H1 (cell line): ENCODE measurements at regions not wholly inside any gene's neighbourhood (a gene's known extent, or its start where the extent isn't known, plus 50 kb on each side); places are given as distances from the start of the nearest gene placed in this dataset.

ENCODE experiments used
- CTCF ChIA-PET: fragments of 300-600 bp; sonication (Branson Sonifier 250); formaldehyde crosslinking; loops from one replicate; lab custom pipeline; 2021; ENCODE audit not compliant: partially characterized antibody; lab: Charles Lee
- POLR2A ChIA-PET: fragments of 300-600 bp; sonication (Branson Sonifier 250); formaldehyde crosslinking; loops from one replicate; lab custom pipeline; 2021; ENCODE audit warnings: inconsistent platforms; ENCODE audit not compliant: partially characterized antibody; lab: Charles Lee
- DNase-seq, 2 experiments: peaks; one replicate each; pipeline versions ENCODE4 v3.0.0 to v3.0.0-alpha.2; 2010 to 2022; ENCODE audit warnings: low spot score in 2 of 2, low read depth in 1 of 2, mixed read lengths in 1 of 2
- FAIRE-seq: peaks from 2 replicates; lab custom pipeline; 2011; peaks lifted over from hg19 to GRCh38; lab: Jason Lieb, UNC
- H2AFZ ChIP-seq: 2 replicates; pipeline ENCODE4 v1.8.1; 2012; ENCODE audit warnings: low read length, inconsistent platforms
- H2AK5ac ChIP-seq: 2 replicates; pipeline ENCODE4 v1.6.1; 2013; ENCODE audit warnings: low read depth, low read length
- H2BK120ac ChIP-seq: replicated peaks from 2 replicates; pipeline ENCODE3; 2013; ENCODE audit warnings: low read depth, low read length, inconsistent platforms
- H2BK12ac ChIP-seq: 2 replicates; pipeline ENCODE4 v1.6.1; 2013; ENCODE audit warnings: low read depth, low read length
- H2BK15ac ChIP-seq: 2 replicates; pipeline ENCODE4 v1.6.1; 2013; ENCODE audit warnings: low read length
- H2BK20ac ChIP-seq: 2 replicates; pipeline ENCODE4 v1.6.1; 2013; ENCODE audit warnings: low read length
- H2BK5ac ChIP-seq: 2 replicates; pipeline ENCODE4 v1.6.1; 2013; ENCODE audit warnings: low read depth, low read length
- H3K14ac ChIP-seq: 2 replicates; pipeline ENCODE4 v1.6.1; 2013; ENCODE audit warnings: inconsistent platforms; ENCODE audit not compliant: insufficient read length
- H3K18ac ChIP-seq: 2 replicates; pipeline ENCODE4 v1.6.1; 2013; ENCODE audit warnings: low read length; ENCODE audit errors: extremely low read depth
- H3K23ac ChIP-seq: 2 replicates; pipeline ENCODE4 v1.6.1; 2013; ENCODE audit warnings: inconsistent platforms; ENCODE audit not compliant: insufficient read length
- H3K23me2 ChIP-seq: 2 replicates; pipeline ENCODE4 v1.6.1; 2013; ENCODE audit warnings: low read depth, low read length
- H3K27ac ChIP-seq: 2 replicates; pipeline ENCODE4 v1.6.1; 2011; ENCODE audit warnings: low read depth, low read length, inconsistent platforms
- H3K27me3 ChIP-seq, 4 experiments: replicated peaks in 1 of 4; 1 replicate in 1 of 4; 2 replicates in 3 of 4; pipeline versions ENCODE4 v1.6.1 to v1.8.1; 2011 to 2013; ENCODE audit warnings: low read length in 3 of 4, mild to moderate bottlenecking in 3 of 4, inconsistent platforms in 2 of 4, mixed read lengths in 2 of 4, moderate library complexity in 1 of 4; ENCODE audit not compliant: control insufficient read depth in 3 of 4, insufficient read depth in 3 of 4; ENCODE audit errors: extremely low read depth in 1 of 4
- H3K36me3 ChIP-seq, 4 experiments: 2 replicates each; pipeline versions ENCODE4 v1.6.1 to v1.8.1; 2011 to 2013; ENCODE audit warnings: mild to moderate bottlenecking in 4 of 4, low read length in 3 of 4, moderate library complexity in 2 of 4, control low read depth in 1 of 4, inconsistent platforms in 1 of 4; ENCODE audit not compliant: insufficient read depth in 4 of 4, control insufficient read depth in 2 of 4
- H3K4ac ChIP-seq: replicated peaks from 2 replicates; pipeline ENCODE3; 2013; ENCODE audit warnings: low read length, low read depth, mixed read lengths, inconsistent platforms; ENCODE audit not compliant: insufficient read length
- H3K4me1 ChIP-seq, 4 experiments: replicated peaks in 1 of 4; 1 replicate in 1 of 4; 2 replicates in 3 of 4; pipeline versions ENCODE4 v1.6.1 to v1.8.1; 2011 to 2013; ENCODE audit warnings: low read length in 3 of 4, inconsistent platforms in 2 of 4, mixed read lengths in 1 of 4; ENCODE audit not compliant: insufficient read depth in 4 of 4, control insufficient read depth in 3 of 4
- H3K4me2 ChIP-seq, 2 experiments: 2 replicates each; pipeline versions ENCODE4 v1.6.1 to v1.8.1; 2011 to 2013; ENCODE audit warnings: low read depth in 2 of 2, low read length in 2 of 2, control low read depth in 1 of 2, inconsistent platforms in 1 of 2, mild to moderate bottlenecking in 1 of 2; ENCODE audit not compliant: insufficient read depth in 1 of 2
- H3K4me3 ChIP-seq, 4 experiments: fragments of 200-600, 300-600 bp in 1 of 4; sonication (generic), shearing (Covaris generic), sonication (Bioruptor Twin) in 1 of 4; 2 replicates each; pipeline versions ENCODE4 v1.5.1 to v1.8.1; 2011 to 2016; ENCODE audit warnings: low read length in 4 of 4, low read depth in 3 of 4, control low read depth in 2 of 4, inconsistent platforms in 2 of 4, mild to moderate bottlenecking in 2 of 4, mixed read lengths in 1 of 4, moderate library complexity in 1 of 4; ENCODE audit not compliant: insufficient read depth in 2 of 4; ENCODE audit errors: extremely low read depth in 1 of 4
- H3K56ac ChIP-seq: replicated peaks from 2 replicates; pipeline ENCODE3; 2013; ENCODE audit warnings: low read depth, mild to moderate bottlenecking, mixed read lengths, low read length, inconsistent platforms; ENCODE audit not compliant: insufficient read length
- H3K79me1 ChIP-seq: 2 replicates; pipeline ENCODE4 v1.6.1; 2013; ENCODE audit warnings: low read depth, low read length, control low read depth
- H3K79me2 ChIP-seq, 2 experiments: 2 replicates each; pipeline versions ENCODE4 v1.6.1 to v1.8.1; 2012 to 2013; ENCODE audit warnings: low read length in 2 of 2, mild to moderate bottlenecking in 2 of 2, inconsistent platforms in 1 of 2; ENCODE audit not compliant: insufficient read depth in 2 of 2, control insufficient read depth in 1 of 2
- H3K9ac ChIP-seq, 4 experiments: replicated peaks in 1 of 4; 1 replicate in 1 of 4; 2 replicates in 3 of 4; pipeline versions ENCODE4 v1.6.1 to v1.8.1; 2011 to 2013; ENCODE audit warnings: low read depth in 3 of 4, low read length in 3 of 4, control low read depth in 2 of 4, mild to moderate bottlenecking in 2 of 4, moderate library complexity in 2 of 4, inconsistent platforms in 1 of 4; ENCODE audit errors: extremely low read depth in 1 of 4
- H3K9me3 ChIP-seq, 2 experiments: 2 replicates each; pipeline versions ENCODE4 v1.6.1 to v1.8.1; 2012 to 2013; ENCODE audit warnings: mild to moderate bottlenecking in 2 of 2, moderate library complexity in 2 of 2, control low read depth in 1 of 2, inconsistent platforms in 1 of 2, low read depth in 1 of 2, low read length in 1 of 2, mixed read lengths in 1 of 2; ENCODE audit not compliant: insufficient read depth in 2 of 2
- H4K20me1 ChIP-seq, 2 experiments: replicated peaks in 1 of 2; 2 replicates each; pipeline versions ENCODE3 to v1.8.1; 2011 to 2013; ENCODE audit warnings: inconsistent platforms in 2 of 2, low read length in 2 of 2, mild to moderate bottlenecking in 1 of 2; ENCODE audit not compliant: insufficient read depth in 2 of 2, control insufficient read depth in 1 of 2
- H4K5ac ChIP-seq: 2 replicates; pipeline ENCODE4 v1.6.1; 2013; ENCODE audit warnings: low read length, low read depth, mixed read lengths, inconsistent platforms; ENCODE audit not compliant: insufficient read length
- H4K8ac ChIP-seq: 2 replicates; pipeline ENCODE4 v1.8.0; 2013; ENCODE audit warnings: mild to moderate bottlenecking, moderate library complexity, low read length, inconsistent platforms; ENCODE audit not compliant: insufficient read depth; ENCODE audit errors: extremely low read depth
- H4K91ac ChIP-seq: replicated peaks from 2 replicates; pipeline ENCODE3; 2013; ENCODE audit warnings: low read length, mixed read lengths, inconsistent platforms; ENCODE audit not compliant: insufficient read length
- ATF2 ChIP-seq: IDR thresholded peaks from 2 replicates; pipeline ENCODE4 v1.6.1; 2012; ENCODE audit warnings: low read length, inconsistent platforms
- CHD2 ChIP-seq: IDR thresholded peaks from 2 replicates; pipeline ENCODE4 v1.6.1; 2012; ENCODE audit warnings: low read length, improper control_type of control experiment
- RXRA ChIP-seq: IDR thresholded peaks from 2 replicates; pipeline ENCODE4 v1.6.1; 2011; ENCODE audit warnings: low read depth, mild to moderate bottlenecking, low read length, moderate library complexity; ENCODE audit not compliant: insufficient read depth
- TAF7 ChIP-seq: optimal IDR thresholded peaks from 2 replicates; pipeline ENCODE3; 2011; ENCODE audit warnings: low read depth, mild to moderate bottlenecking, inconsistent platforms, low read length, moderate library complexity, borderline replicate concordance
- WGBS, 2 experiments: shearing (Covaris generic) in 1 of 2; methylation state at CpG; one replicate each; pipeline versions ENCODE4 v1.1.6 to v1.1.7; 2013 to 2015; ENCODE audit warnings: low lambda C conversion rate in 2 of 2, mixed read lengths in 2 of 2, inconsistent platforms in 1 of 2, low coverage in 1 of 2, missing lambda C conversion rate in 1 of 2; ENCODE audit not compliant: insufficient replicate concordance in 2 of 2, insufficient coverage in 1 of 2, insufficient read length in 1 of 2; ENCODE audit errors: extremely low coverage in 1 of 2, missing lambda C conversion rate in 1 of 2; 5-methylcytosine and 5-hydroxymethylcytosine counted together

- no peak overlapping the region for H3K9ac ChIP-seq
- no peak for FAIRE-seq
- CTCF ChIA-PET = interaction anchor here (0.6 to 3.6 kb wide), 10 partner anchors 21 to 909 kb away, joined by 3 to 56 read pairs (median 6); no protein-coding TSS in a partner anchor
- TF ChIP-seq TAF7 (no peak), RXRA (no peak), ATF2 (no peak), CHD2 (no peak)
Observed at GRCh38 chr14:66072190-66073084, 413.7 kb upstream of the CCDC196 start.

More at GRCh38 chr14:66072190-66073084, 413.7 kb upstream of the CCDC196 start:
- Histone ChIP-seq H3K4me1 (no peaks in the 10 kb centered on the region), H3K36me3 (no peaks in the 10 kb centered on the region), H2BK5ac (no peak overlapping the region), H4K91ac (no peak overlapping the region), H4K5ac (no peak overlapping the region), H3K79me1 (no peaks in the 10 kb centered on the region), H2AK5ac (no peak overlapping the region), H4K20me1 (no peaks in the 10 kb centered on the region), H2AFZ (no peak overlapping the region), H4K8ac (no peak overlapping the region), H3K4ac (no peak overlapping the region), H3K14ac (no peak overlapping the region), H3K56ac (no peak overlapping the region), H2BK12ac (no peak overlapping the region), H3K23ac (no peak overlapping the region), H3K79me2 (no peaks in the 10 kb centered on the region), H3K27me3 (no peaks in the 10 kb centered on the region), H3K4me2 (no peak overlapping the region), H2BK120ac (no peak overlapping the region), H3K27ac (no peak overlapping the region), H2BK20ac (no peak overlapping the region), H3K23me2 (no peaks in the 10 kb centered on the region), H2BK15ac (no peak overlapping the region), H3K18ac (no peak overlapping the region), H3K4me3 (no peak overlapping the region), H3K9me3 (no peaks in the 10 kb centered on the region)
- DNase-seq = no peak
- POLR2A ChIA-PET = no interaction called here
- WGBS, 2 experiments = 86% methylated on average over 5 of the region's 5 CpGs; no CpG with 5 or more reads in 1 of the 2 experiments
